Right lobe of liver (tissue), 6 donors: ENCODE measurements at regions not wholly inside any gene's neighbourhood (a gene's known extent, or its start where the extent isn't known, plus 50 kb on each side); places are given as distances from the start of the nearest gene placed in this dataset.

Experiments
- ATAC-seq, 4 donors: fragments of 200-7000 bp; cut with Tn5 transposase; one replicate each; pipeline ENCODE4 v1.9.1; 2020; ENCODE audit warnings: mild to moderate bottlenecking in 4 of 4, moderate library complexity in 4 of 4
- DNase-seq, 3 donors: peaks; one replicate each; pipeline ENCODE4 v3.0.0-alpha.2; 2020
- H3K27ac ChIP-seq, 3 donors: fragments of 200-600 bp; one replicate each; pipeline ENCODE4 v1.8.0; 2022
- H3K27me3 ChIP-seq, 2 donors: fragments of 200-600 bp; one replicate each; pipeline ENCODE4 v1.8.0; 2022
- H3K36me3 ChIP-seq, 4 donors: fragments of 200-600 bp; sonication (generic) in 1 of 4; one replicate each; pipeline versions ENCODE4 v1.5.1 to v1.8.0; 2017 to 2022; ENCODE audit warnings: control low read depth in 1 of 4
- H3K4me1 ChIP-seq, 4 donors: fragments of 200-600 bp; sonication (generic) in 1 of 4; one replicate each; pipeline versions ENCODE4 v1.5.1 to v1.8.0; 2017 to 2022; ENCODE audit warnings: control low read depth in 1 of 4
- H3K4me3 ChIP-seq, 3 donors: fragments of 200-600 bp; one replicate each; pipeline ENCODE4 v1.8.0; 2022
- H3K9me3 ChIP-seq, 4 donors: fragments of 200-600 bp; sonication (generic) in 1 of 4; one replicate each; pipeline versions ENCODE4 v1.5.1 to v1.8.0; 2017 to 2022; ENCODE audit warnings: control low read depth in 1 of 4
- CTCF ChIP-seq, 4 donors: fragments of 200-600 bp in 3 of 4; fragments of 450-650 bp in 1 of 4; IDR thresholded peaks; one replicate each; pipeline versions ENCODE4 v1.5.1 to v1.8.0; 2016 to 2022; ENCODE audit warnings: antibody characterized with exemption in 4 of 4, mild to moderate bottlenecking in 2 of 4
- POLR2A ChIP-seq: fragments of 450-650 bp; IDR thresholded peaks from one replicate; pipeline ENCODE4 v1.6.1; 2017; ENCODE audit warnings: antibody characterized with exemption, mild to moderate bottlenecking
- WGBS: methylation state at CpG from one replicate; pipeline ENCODE4 v1.1.6; 2018; ENCODE audit warnings: low coverage, low lambda C conversion rate; ENCODE audit not compliant: insufficient coverage; ENCODE audit errors: missing lambda C conversion rate; 5-methylcytosine and 5-hydroxymethylcytosine counted together
- intact Hi-C, 2 donors: fragments of 100-400 bp; cut with DNase I; formaldehyde crosslinking; loops; one replicate each; pipeline versions ENCODE4 v1.11.2 to v1.14.1; 2022
- donor health status: DM: no; HTN: yes; CAD: no.
- donor health status: DM: no; HTN: no; CAD: no.
- donor health status: DM: no; HTN: no; CAD: no.
- donor health status: DM: no; HTN: yes; CAD: no.
- donor health status: DM: no; HTN: yes; CAD: no.

GRCh38 chr2:111660811-111661210 is 223.2 kb downstream of the ANAPC1 start:
- intact Hi-C loops = no loop called here
- no peak overlapping the region for H3K4me3 ChIP-seq

DNA sequence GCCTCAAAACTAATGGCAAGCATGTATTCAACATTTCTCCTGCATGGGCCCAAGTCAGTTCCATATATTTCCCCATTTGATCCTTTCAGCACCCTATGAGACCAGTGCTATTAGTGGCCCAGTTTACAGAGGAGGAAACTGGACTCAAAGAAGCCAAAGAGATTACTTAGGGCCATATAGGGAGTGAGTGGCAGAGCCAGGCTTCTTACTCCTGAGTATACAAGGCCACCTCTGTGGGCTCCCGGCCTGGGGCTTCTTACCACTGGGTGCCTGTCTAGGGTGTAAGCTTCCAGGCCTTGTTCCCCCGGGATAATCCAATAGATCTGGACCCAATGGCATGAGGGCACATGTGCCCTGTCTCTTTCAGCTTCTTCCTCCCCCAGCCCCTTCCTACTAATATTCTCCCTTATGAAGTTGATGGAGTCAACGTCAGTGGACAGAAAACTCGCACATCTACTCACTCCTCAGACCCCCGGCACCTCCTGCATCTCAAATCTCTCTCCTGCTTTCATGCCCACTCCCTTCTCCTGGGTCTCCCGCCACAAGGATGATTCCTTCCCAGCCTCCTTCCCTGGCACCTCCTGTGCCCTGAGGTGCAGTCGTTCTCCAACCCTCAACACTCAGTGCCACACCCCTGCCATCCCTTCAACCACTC is 222.6 kb downstream of the ANAPC1 start:
- ATAC-seq = no peak
- intact Hi-C loops = no loop called here
- Histone ChIP-seq H3K9me3 (no peaks in the 10 kb centered on the region), H3K27ac (no peak overlapping the region), H3K27me3 (no peaks in the 10 kb centered on the region), H3K4me1 (peaks cover 0 to 6% (median 0%) of the 10 kb centered on the region in 4 donors), H3K36me3 (no peaks in the 10 kb centered on the region), H3K4me3 (no peak overlapping the region)
- DNase-seq = peak in 1 of 3 donors; percentile 33
- TF ChIP-seq CTCF (IDR thresholded peaks at IDR 0.05) (no peak), POLR2A (no peak)
- WGBS = 98% methylated on average over 5 of the region's 7 CpGs

More at GRCh38 chr2:111660811-111661210, 223.2 kb downstream of the ANAPC1 start:
- ATAC-seq = no peak
- H3K4me1 ChIP-seq = peaks cover 0 to 6% (median 0%) of the 10 kb centered on the region in 4 donors
- DNase-seq = no peak
- no peaks in the 10 kb centered on the region for H3K27me3 ChIP-seq
- 93% methylated on average over 5 of the region's 5 CpGs for WGBS
- H3K36me3 ChIP-seq = no peaks in the 10 kb centered on the region
- H3K27ac ChIP-seq = no peak overlapping the region
- H3K9me3 ChIP-seq = no peaks in the 10 kb centered on the region
- no peak for TF ChIP-seq POLR2A
- no peak for TF ChIP-seq CTCF (IDR thresholded peaks at IDR 0.05)

DNA sequence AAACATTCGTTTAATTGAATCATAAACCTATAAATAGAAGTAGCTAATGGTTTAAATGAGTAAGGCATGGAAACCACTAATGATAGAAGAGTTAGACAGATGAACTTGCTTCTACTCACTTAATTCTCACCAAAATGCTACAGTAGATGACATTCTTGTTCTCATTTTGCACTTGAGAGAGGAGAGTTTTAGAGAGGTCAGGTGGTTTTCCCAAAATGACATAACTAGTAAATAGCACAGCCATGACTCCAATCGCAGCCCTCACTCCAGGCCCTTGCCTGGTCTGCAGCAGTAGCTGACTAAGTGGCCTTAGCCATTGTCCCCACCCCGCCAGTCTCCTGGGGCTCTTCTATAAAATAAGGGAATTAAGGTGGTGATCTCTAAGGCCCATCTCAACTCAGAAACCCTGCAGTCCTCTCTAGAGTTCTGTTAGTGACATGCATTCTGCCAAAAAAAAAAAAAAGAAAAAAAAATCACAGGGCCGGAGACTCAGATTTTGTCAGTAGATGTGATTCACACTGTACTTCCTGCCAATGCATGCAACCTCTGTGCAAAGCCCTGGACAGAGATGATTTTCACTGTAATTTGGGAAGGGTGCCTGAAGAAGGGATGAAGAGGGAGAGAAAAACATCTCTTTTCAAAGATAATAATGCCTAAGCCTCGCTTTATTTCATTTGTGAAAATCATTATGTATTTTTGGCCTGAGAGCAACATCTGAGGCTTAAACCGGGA is 221.8 kb downstream of the ANAPC1 start:
- H3K36me3 ChIP-seq = no peaks in the 10 kb centered on the region
- H3K27ac ChIP-seq = no peak overlapping the region
- ATAC-seq (no peak), DNase-seq (peak in 1 of 3 donors; percentile 31)
- TF ChIP-seq CTCF (IDR thresholded peaks at IDR 0.05) (no peak), POLR2A (no peak)
- no peak overlapping the region for H3K4me3 ChIP-seq
- 71% methylated on average over 6 of the region's 6 CpGs for WGBS
- H3K4me1 ChIP-seq = peaks cover 0 to 6% (median 0%) of the 10 kb centered on the region in 4 donors
- intact Hi-C loops = no loop called here
- no peaks in the 10 kb centered on the region for H3K27me3 ChIP-seq
- no peaks in the 10 kb centered on the region for H3K9me3 ChIP-seq

GRCh38 chr2:111662771-111663470 is 221.1 kb downstream of the ANAPC1 start:
- intact Hi-C loops = no loop called here
- no peaks in the 10 kb centered on the region for H3K27me3 ChIP-seq
- DNase-seq = peak in 1 of 3 donors; percentile 39
- H3K4me1 ChIP-seq = peaks cover 0 to 6% (median 0%) of the 10 kb centered on the region in 4 donors
- no peak for TF ChIP-seq CTCF (IDR thresholded peaks at IDR 0.05)
- TF ChIP-seq POLR2A = no peak
- WGBS = 44% methylated on average over 3 of the region's 7 CpGs
- H3K36me3 ChIP-seq = no peaks in the 10 kb centered on the region
- no peak for ATAC-seq
- H3K4me3 ChIP-seq = no peak overlapping the region
- no peak overlapping the region for H3K27ac ChIP-seq
- H3K9me3 ChIP-seq = no peaks in the 10 kb centered on the region
